Left ventricle myocardium inferior (tissue), 1 donor: ENCODE measurements at regions not wholly inside any gene's neighbourhood (a gene's known extent, or its start where the extent isn't known, plus 50 kb on each side); places are given as distances from the start of the nearest gene placed in this dataset.
A peak's percentile ranks its signal among the peaks of the same experiment; 100 is the strongest.
"Not testable (repeated sequence)": the region's sequence is repeated elsewhere in the genome, so short reads cannot be mapped to it uniquely, and the experiment has no call there.

Source experiments
- DNase-seq: peaks from one replicate; pipeline ENCODE4 v3.0.0-alpha.2; 2020
- H3K27ac ChIP-seq: fragments of 200-600 bp; replicated peaks from 2 replicates; pipeline ENCODE4 v1.8.0; 2021
- H3K27me3 ChIP-seq: fragments of 200-600 bp; 2 replicates; pipeline ENCODE4 v1.8.0; 2021; ENCODE audit warnings: low read depth
- H3K36me3 ChIP-seq: fragments of 200-600 bp; 2 replicates; pipeline ENCODE4 v1.8.0; 2021
- H3K4me1 ChIP-seq: fragments of 200-600 bp; 2 replicates; pipeline ENCODE4 v1.8.0; 2021
- H3K4me3 ChIP-seq: fragments of 200-600 bp; 2 replicates; pipeline ENCODE4 v1.8.0; 2021; ENCODE audit warnings: mild to moderate bottlenecking, moderate library complexity
- H3K9me3 ChIP-seq: fragments of 200-600 bp; replicated peaks from 2 replicates; pipeline ENCODE4 v1.8.0; 2021
- CTCF ChIP-seq: fragments of 200-600 bp; IDR thresholded peaks from 2 replicates; pipeline ENCODE4 v1.8.0; 2021; ENCODE audit warnings: antibody characterized with exemption, mild to moderate bottlenecking, borderline replicate concordance
- intact Hi-C: fragments of 100-400 bp; cut with micrococcal nuclease; formaldehyde crosslinking; loops from one replicate; pipeline ENCODE4 v1.11.0; 2022
- donor health status: DM: no; HTN: yes; CAD: no; lungs with severe emphysema.

DNA sequence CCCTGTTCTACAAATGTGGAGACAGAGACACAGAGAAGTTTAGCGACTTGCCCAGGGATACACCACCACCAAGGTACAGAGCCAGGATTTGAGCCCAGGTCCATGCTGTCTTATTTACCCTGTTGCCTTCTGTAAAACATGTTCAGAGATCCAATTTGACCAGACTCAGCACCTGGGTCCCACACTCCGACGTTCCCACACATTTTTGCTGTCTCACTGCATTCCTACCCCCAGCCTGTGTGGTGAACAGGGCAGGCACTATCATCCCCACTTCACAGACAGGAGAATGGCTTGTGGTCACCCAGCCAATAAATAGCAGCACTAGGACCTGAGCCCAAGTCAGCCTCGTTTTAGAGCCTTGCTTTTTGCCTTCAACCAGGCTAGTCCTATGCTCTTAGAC is 102.8 kb downstream of the PJA1 start:
- H3K9me3 ChIP-seq = no peaks in the 10 kb centered on the region
- DNase-seq = no peak
- H3K27me3 ChIP-seq = no peaks in the 10 kb centered on the region
- H3K4me1 ChIP-seq = peaks cover 4% of the 10 kb centered on the region
- intact Hi-C loops = loop anchor here (5.0 kb wide), 1 partner anchor 235 kb away; the partner anchor contains the start of gene EFNB1
- H3K4me3 ChIP-seq = no peak overlapping the region
- H3K36me3 ChIP-seq = no peaks in the 10 kb centered on the region
- H3K27ac ChIP-seq = no peak overlapping the region
- no peak for TF ChIP-seq CTCF

GRCh38 chrX:69060631-69061408 is 104.4 kb downstream of the PJA1 start:
- H3K27ac ChIP-seq = no peak overlapping the region
- peak; percentile 66 for TF ChIP-seq CTCF
- no peaks in the 10 kb centered on the region for H3K9me3 ChIP-seq
- no peaks in the 10 kb centered on the region for H3K27me3 ChIP-seq
- intact Hi-C loops = loop anchor here (5.0 kb wide), 1 partner anchor 234 kb away; the partner anchor contains the start of gene EFNB1
- peaks cover 4% of the 10 kb centered on the region for H3K4me1 ChIP-seq
- H3K36me3 ChIP-seq = no peaks in the 10 kb centered on the region
- no peak overlapping the region for H3K4me3 ChIP-seq
- DNase-seq = peak; percentile 26

- TF ChIP-seq CTCF = no peak
- Histone ChIP-seq H3K36me3 (no peaks in the 10 kb centered on the region), H3K27ac (no peak overlapping the region), H3K4me3 (no peak overlapping the region), H3K9me3 (no peaks in the 10 kb centered on the region), H3K4me1 (no peaks in the 10 kb centered on the region), H3K27me3 (no peaks in the 10 kb centered on the region)
- intact Hi-C loops = no loop called here
- DNase-seq = no peak
These were observed 110.1 kb downstream of the PJA1 start for GRCh38 chrX:69055193-69055592.

DNA sequence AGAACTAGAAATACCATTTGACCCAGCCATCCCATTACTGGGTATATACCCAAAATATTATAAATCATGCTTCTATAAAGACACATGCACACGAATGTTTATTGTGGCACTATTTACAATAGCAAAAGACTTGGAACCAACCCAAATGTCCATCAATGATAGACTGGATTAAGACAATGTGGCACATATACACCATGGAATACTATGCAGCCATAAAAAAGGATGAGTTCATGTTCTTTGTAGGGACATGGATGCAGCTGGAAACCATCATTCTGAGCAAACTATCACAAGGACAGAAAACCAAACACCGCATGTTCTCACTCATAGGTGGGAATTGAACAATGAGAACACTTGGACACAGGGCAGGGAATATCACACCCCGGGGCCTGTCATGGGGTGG is 110.8 kb downstream of the PJA1 start:
- H3K9me3 ChIP-seq, H3K4me1 ChIP-seq, H3K4me3 ChIP-seq, DNase-seq, H3K27me3 ChIP-seq, H3K27ac ChIP-seq, intact Hi-C loops, H3K36me3 ChIP-seq: not testable (repeated sequence)

- Histone ChIP-seq H3K9me3 (no peaks in the 10 kb centered on the region), H3K27ac (no peak overlapping the region), H3K36me3 (no peaks in the 10 kb centered on the region), H3K27me3 (no peaks in the 10 kb centered on the region), H3K4me1 (no peaks in the 10 kb centered on the region), H3K4me3 (no peak overlapping the region)
- TF ChIP-seq CTCF = no peak
- intact Hi-C loops = no loop called here
- no peak for DNase-seq
These were observed 113.4 kb downstream of the PJA1 start for GRCh38 chrX:69051901-69052300.

DNA sequence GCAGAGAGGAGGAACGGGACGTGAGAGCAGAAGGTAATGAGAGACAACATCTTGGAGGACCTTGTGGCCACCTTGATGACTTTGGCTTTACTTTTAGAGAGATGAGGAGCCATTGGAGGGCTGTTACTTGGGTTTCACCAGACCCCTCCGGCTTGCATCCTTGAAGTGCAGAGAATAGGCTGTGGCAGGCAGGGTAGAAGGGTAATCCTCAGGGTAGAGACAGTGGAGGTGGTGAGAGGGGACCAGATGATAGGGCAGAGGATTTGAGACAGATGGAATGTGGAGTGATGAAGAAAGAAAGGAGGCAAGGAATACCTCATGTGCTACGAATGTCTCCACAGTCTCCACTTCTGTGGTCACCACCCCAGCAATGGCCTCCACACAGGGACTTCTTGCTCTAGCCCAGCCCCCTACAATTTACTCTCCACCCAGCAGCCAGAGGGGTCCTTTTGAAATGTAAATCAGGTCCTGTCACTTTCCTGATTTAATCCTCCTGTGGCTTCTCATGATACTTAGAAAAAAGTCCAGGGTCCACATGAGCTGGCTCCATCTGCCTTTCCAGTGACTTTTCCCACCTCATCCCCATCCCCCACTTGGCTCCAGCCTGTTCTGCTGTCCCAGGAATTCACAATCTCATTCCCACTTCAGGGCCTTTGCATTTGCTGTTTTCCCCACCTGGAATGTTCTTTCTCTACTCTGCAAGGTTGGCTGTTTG is 115.0 kb downstream of the PJA1 start:
- Histone ChIP-seq H3K9me3 (no peaks in the 10 kb centered on the region), H3K27ac (no peak overlapping the region), H3K4me3 (no peak overlapping the region), H3K4me1 (no peaks in the 10 kb centered on the region), H3K36me3 (no peaks in the 10 kb centered on the region), H3K27me3 (no peaks in the 10 kb centered on the region)
- intact Hi-C loops = no loop called here
- no peak for DNase-seq
- TF ChIP-seq CTCF = no peak
